Fibroblast of pulmonary artery (primary cell): ENCODE measurements at regions not wholly inside any gene's neighbourhood (a gene's known extent, or its start where the extent isn't known, plus 50 kb on each side); places are given as distances from the start of the nearest gene placed in this dataset.

Experiments used
- DNase-seq: peaks from one replicate; pipeline ENCODE4 v3.0.0-alpha.2; 2010; ENCODE audit warnings: low read depth
- H3K4me3 ChIP-seq: replicated peaks from 2 replicates; pipeline ENCODE4 v1.5.1; 2011; ENCODE audit warnings: low read depth, mild to moderate bottlenecking, control low read depth, low read length, moderate library complexity
- TF ChIP-seq, protein P1 (sequence below): IDR thresholded peaks from 2 replicates; pipeline ENCODE4 v1.5.1; 2011; ENCODE audit warnings: mild to moderate bottlenecking, control low read depth, low read length, inconsistent platforms; ENCODE audit errors: missing control alignments

- TF ChIP-seq, protein P1, sequence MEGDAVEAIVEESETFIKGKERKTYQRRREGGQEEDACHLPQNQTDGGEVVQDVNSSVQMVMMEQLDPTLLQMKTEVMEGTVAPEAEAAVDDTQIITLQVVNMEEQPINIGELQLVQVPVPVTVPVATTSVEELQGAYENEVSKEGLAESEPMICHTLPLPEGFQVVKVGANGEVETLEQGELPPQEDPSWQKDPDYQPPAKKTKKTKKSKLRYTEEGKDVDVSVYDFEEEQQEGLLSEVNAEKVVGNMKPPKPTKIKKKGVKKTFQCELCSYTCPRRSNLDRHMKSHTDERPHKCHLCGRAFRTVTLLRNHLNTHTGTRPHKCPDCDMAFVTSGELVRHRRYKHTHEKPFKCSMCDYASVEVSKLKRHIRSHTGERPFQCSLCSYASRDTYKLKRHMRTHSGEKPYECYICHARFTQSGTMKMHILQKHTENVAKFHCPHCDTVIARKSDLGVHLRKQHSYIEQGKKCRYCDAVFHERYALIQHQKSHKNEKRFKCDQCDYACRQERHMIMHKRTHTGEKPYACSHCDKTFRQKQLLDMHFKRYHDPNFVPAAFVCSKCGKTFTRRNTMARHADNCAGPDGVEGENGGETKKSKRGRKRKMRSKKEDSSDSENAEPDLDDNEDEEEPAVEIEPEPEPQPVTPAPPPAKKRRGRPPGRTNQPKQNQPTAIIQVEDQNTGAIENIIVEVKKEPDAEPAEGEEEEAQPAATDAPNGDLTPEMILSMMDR, result no peak
- H3K4me3 ChIP-seq, result no peak overlapping the region
- no peak for DNase-seq
Observed at GRCh38 chr4:15349531-15349935, 78.3 kb upstream of the C1QTNF7 start.

- no peak for DNase-seq
- H3K4me3 ChIP-seq, result no peak overlapping the region
- TF ChIP-seq, protein P1, result no peak
Observed at GRCh38 chr4:15349965-15350364, 77.9 kb upstream of the C1QTNF7 start.

- no peak overlapping the region for H3K4me3 ChIP-seq
- TF ChIP-seq, protein P1, result no peak
- DNase-seq, result no peak
Observed at GRCh38 chr4:15352524-15352923, 75.3 kb upstream of the C1QTNF7 start.

- H3K4me3 ChIP-seq, result no peak overlapping the region
- no peak for DNase-seq
- TF ChIP-seq, protein P1, result no peak
Observed at GRCh38 chr4:15353207-15353606, 74.6 kb upstream of the C1QTNF7 start.

GRCh38 chr4:15354371-15355297 lies 73.2 kb upstream of the C1QTNF7 start:
- no peak for DNase-seq
- no peak overlapping the region for H3K4me3 ChIP-seq
- TF ChIP-seq, protein P1, result no peak

DNA sequence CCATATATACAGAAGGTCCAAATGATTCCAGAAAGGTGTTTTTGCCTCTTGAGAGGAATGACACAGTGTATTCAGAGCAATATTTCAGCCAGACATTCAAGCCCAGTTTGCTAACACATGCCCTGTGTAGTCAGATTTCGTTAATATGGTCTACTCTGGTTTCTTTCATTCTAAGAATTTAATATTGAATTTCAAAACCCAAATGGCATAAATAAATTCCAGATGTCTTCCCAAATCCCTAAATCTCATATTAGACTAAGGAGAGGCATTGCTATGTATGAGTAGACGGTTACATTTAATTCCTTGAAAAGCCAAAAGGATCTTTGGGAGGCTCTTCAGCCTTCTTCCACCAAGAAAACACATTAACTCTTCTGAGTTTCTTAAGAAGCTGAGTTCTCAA lies 66.3 kb upstream of the C1QTNF7 start:
- no peak for DNase-seq
- H3K4me3 ChIP-seq, result no peak overlapping the region
- TF ChIP-seq, protein P1, result no peak

GRCh38 chr4:15362541-15362940 lies 65.3 kb upstream of the C1QTNF7 start:
- H3K4me3 ChIP-seq, result no peak overlapping the region
- TF ChIP-seq, protein P1, result no peak
- DNase-seq, result no peak
